Esophagus muscularis mucosa (tissue), 4 donors: ENCODE measurements at regions not wholly inside any gene's neighbourhood (a gene's known extent, or its start where the extent isn't known, plus 50 kb on each side); places are given as distances from the start of the nearest gene placed in this dataset.

Experiments used
- DNase-seq: peaks from one replicate; pipeline ENCODE4 v3.0.0-alpha.2; 2017; ENCODE audit errors: extremely low spot score
- H3K27ac ChIP-seq, 4 donors: fragments of 200-600 bp; sonication (generic); replicated peaks in 1 of 4; 1 replicate in 3 of 4; 2 replicates in 1 of 4; pipeline ENCODE4 v1.5.1; 2016 to 2019; ENCODE audit warnings: mild to moderate bottlenecking in 1 of 4
- H3K27me3 ChIP-seq, 4 donors: fragments of 200-600 bp; sonication (generic); one replicate each; pipeline versions ENCODE4 v1.5.1 to v1.6.0; 2016 to 2019
- H3K36me3 ChIP-seq, 4 donors: fragments of 200-600 bp; sonication (generic); one replicate each; pipeline ENCODE4 v1.5.1; 2016 to 2019
- H3K4me1 ChIP-seq, 4 donors: fragments of 200-600 bp; sonication (generic); one replicate each; pipeline ENCODE4 v1.5.1; 2016 to 2019
- H3K4me3 ChIP-seq, 4 donors: fragments of 200-600 bp; sonication (generic); 1 replicate in 2 of 4; 2 replicates in 2 of 4; pipeline ENCODE4 v1.5.1; 2016 to 2019; ENCODE audit warnings: mild to moderate bottlenecking in 4 of 4, moderate library complexity in 1 of 4
- H3K9me3 ChIP-seq, 4 donors: fragments of 200-600 bp; sonication (generic); 1 replicate in 3 of 4; 2 replicates in 1 of 4; pipeline ENCODE4 v1.5.1; 2016 to 2019
- EP300 ChIP-seq: sonication (generic); formaldehyde crosslinking; IDR thresholded peaks from one replicate; pipeline ENCODE4 v1.6.1; 2017; ENCODE audit warnings: antibody characterized with exemption
- POLR2A ChIP-seq: fragments of 450-650 bp; IDR thresholded peaks from one replicate; pipeline ENCODE4 v1.6.1; 2017; ENCODE audit warnings: antibody characterized with exemption, moderate library complexity, mild to moderate bottlenecking, low read depth
- POLR2AphosphoS5 ChIP-seq, 2 donors: sonication (generic); formaldehyde crosslinking; IDR thresholded peaks; one replicate each; pipeline ENCODE4 v1.6.1; 2017; ENCODE audit warnings: antibody characterized with exemption in 2 of 2
- WGBS: methylation state at CpG from one replicate; pipeline ENCODE4 v1.1.5; 2018; 5-methylcytosine and 5-hydroxymethylcytosine counted together
- intact Hi-C: fragments of 100-400 bp; cut with DNase I; formaldehyde crosslinking; loops from one replicate; pipeline ENCODE4 v1.15.1; 2023
- TF ChIP-seq, protein P1 (sequence below), 3 experiments: fragments of 200-600 bp in 2 of 3; fragments of 450-650 bp in 1 of 3; sonication (generic) in 2 of 3; IDR thresholded peaks; one replicate each; pipeline ENCODE4 v1.5.1; 2017 to 2019; ENCODE audit warnings: antibody characterized with exemption in 3 of 3, mild to moderate bottlenecking in 2 of 3, moderate library complexity in 1 of 3

DNA sequence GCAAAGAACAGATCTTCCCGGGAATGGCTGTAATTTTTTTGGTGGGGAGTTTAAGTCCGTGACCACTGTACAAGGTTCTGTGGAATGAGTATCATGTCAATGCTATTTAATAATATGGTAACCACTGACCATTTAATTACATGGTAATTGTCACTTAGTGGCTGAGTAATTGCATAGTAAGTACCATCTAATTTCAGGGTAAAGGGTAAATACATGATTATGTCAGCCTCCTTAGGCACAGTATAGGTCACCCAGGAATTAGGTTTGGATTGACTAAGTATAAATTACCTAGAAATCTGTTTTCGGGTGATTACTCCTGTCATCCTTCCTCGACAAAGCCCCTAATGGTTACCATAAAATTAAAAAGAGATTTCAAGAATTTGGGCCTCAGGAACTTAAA is 120.1 kb upstream of the AGBL1 start:
- no peaks in the 10 kb centered on the region for H3K36me3 ChIP-seq
- no peak for TF ChIP-seq POLR2AphosphoS5 (IDR thresholded peaks at IDR 0.05)
- TF ChIP-seq, protein P1, sequence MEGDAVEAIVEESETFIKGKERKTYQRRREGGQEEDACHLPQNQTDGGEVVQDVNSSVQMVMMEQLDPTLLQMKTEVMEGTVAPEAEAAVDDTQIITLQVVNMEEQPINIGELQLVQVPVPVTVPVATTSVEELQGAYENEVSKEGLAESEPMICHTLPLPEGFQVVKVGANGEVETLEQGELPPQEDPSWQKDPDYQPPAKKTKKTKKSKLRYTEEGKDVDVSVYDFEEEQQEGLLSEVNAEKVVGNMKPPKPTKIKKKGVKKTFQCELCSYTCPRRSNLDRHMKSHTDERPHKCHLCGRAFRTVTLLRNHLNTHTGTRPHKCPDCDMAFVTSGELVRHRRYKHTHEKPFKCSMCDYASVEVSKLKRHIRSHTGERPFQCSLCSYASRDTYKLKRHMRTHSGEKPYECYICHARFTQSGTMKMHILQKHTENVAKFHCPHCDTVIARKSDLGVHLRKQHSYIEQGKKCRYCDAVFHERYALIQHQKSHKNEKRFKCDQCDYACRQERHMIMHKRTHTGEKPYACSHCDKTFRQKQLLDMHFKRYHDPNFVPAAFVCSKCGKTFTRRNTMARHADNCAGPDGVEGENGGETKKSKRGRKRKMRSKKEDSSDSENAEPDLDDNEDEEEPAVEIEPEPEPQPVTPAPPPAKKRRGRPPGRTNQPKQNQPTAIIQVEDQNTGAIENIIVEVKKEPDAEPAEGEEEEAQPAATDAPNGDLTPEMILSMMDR (IDR thresholded peaks at IDR 0.05) = no peak
- no peak for TF ChIP-seq EP300
- TF ChIP-seq POLR2A = no peak
- no peak overlapping the region for H3K4me3 ChIP-seq
- no peaks in the 10 kb centered on the region for H3K9me3 ChIP-seq
- no peaks in the 10 kb centered on the region for H3K4me1 ChIP-seq
- peaks cover 0 to 12% (median 0%) of the 10 kb centered on the region in 4 donors for H3K27me3 ChIP-seq
- no peak overlapping the region for H3K27ac ChIP-seq
- WGBS = 89% methylated on average over 4 of the region's 4 CpGs
- DNase-seq = no peak
- intact Hi-C loops = no loop called here

DNA sequence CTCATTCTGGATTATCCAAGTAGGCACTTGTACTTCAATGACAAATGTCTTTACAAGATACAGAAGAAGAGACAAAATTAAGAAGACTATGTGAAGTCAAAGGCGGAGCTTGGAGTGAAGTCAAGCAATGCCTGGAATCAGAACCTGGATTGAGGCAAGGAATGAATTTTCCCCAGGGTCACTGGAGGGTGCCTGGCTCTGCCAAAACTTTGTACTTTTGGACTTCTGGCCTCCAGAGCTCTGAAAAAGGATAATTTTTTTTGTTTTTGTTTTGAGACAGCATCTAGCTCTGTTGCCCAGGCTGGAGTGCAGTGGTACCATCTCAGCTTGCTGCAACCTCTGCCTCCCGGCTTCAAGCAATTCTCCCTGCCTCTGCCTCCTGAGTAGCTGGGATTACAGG is 119.3 kb upstream of the AGBL1 start:
- H3K27ac ChIP-seq = no peak overlapping the region
- peaks cover 0 to 12% (median 0%) of the 10 kb centered on the region in 4 donors for H3K27me3 ChIP-seq
- no peak overlapping the region for H3K4me3 ChIP-seq
- intact Hi-C loops = no loop called here
- H3K4me1 ChIP-seq = no peaks in the 10 kb centered on the region
- WGBS = 93% methylated on average over 2 of the region's 2 CpGs
- TF ChIP-seq EP300 (no peak), POLR2A (no peak)
- no peak for DNase-seq
- no peaks in the 10 kb centered on the region for H3K36me3 ChIP-seq
- no peaks in the 10 kb centered on the region for H3K9me3 ChIP-seq

DNA sequence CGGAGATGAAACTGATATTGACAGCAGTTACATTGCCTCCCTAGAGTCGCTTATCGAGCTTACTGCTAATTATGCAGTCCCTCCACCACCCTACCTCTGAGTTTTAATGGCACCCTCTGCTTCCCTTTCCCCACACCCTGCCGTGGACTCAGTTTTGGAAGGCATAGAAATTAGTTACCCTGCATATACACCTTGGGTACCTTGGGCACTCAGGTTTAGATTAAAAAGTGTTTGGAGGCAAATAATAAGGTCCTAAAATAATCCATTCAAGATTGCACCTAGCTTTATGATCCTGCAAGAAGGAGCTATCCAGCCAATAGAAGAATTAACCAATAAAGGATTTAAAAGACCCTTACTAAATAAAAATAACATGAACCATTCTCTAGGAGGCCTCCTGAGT is 117.8 kb upstream of the AGBL1 start:
- 94% methylated on average over 4 of the region's 4 CpGs for WGBS
- intact Hi-C loops = no loop called here
- H3K27ac ChIP-seq = no peak overlapping the region

DNA sequence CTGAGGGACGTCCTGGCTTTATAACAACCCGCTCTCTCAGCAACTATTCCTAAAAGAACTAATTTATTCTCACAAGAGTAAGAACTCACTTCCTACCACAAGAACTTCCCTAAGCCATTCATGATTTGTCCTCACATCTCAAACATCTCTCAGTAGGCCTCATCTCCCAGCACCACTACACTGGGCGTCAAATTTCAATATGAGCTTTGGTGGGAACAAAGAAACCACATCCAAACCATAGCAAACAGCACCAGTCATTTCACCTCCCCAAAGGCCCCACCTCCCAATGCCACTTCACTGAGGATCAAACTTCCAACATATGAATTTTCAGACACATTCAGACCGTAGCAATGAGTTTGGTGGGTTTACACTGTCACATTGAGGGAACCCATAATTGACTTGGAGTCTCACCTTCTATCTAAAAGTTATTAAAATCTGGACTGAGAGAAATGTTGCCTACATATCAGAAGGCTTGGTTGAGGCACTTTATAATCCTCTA is 116.4 kb upstream of the AGBL1 start:
- Histone ChIP-seq H3K36me3 (no peaks in the 10 kb centered on the region), H3K27ac (no peak overlapping the region), H3K4me1 (no peaks in the 10 kb centered on the region), H3K27me3 (peaks cover 0 to 9% (median 0%) of the 10 kb centered on the region in 4 donors), H3K4me3 (no peak overlapping the region), H3K9me3 (no peaks in the 10 kb centered on the region)
- TF ChIP-seq EP300 = no peak
- TF ChIP-seq POLR2A = no peak
- TF ChIP-seq, protein P1 (IDR thresholded peaks at IDR 0.05) = no peak
- TF ChIP-seq POLR2AphosphoS5 (IDR thresholded peaks at IDR 0.05) = no peak
- 90% methylated on average over 4 of the region's 4 CpGs for WGBS
- DNase-seq = no peak
- intact Hi-C loops = no loop called here

More for the DNA sequence above, 117.8 kb upstream of the AGBL1 start:
- no peaks in the 10 kb centered on the region for H3K4me1 ChIP-seq
- TF ChIP-seq POLR2AphosphoS5 (IDR thresholded peaks at IDR 0.05) (no peak), EP300 (no peak), POLR2A (no peak)
- TF ChIP-seq, protein P1 (IDR thresholded peaks at IDR 0.05) = no peak
- no peaks in the 10 kb centered on the region for H3K9me3 ChIP-seq
- H3K4me3 ChIP-seq = no peak overlapping the region
- H3K36me3 ChIP-seq = no peaks in the 10 kb centered on the region
- no peak for DNase-seq
- H3K27me3 ChIP-seq = peaks cover 0 to 12% (median 0%) of the 10 kb centered on the region in 4 donors

DNA sequence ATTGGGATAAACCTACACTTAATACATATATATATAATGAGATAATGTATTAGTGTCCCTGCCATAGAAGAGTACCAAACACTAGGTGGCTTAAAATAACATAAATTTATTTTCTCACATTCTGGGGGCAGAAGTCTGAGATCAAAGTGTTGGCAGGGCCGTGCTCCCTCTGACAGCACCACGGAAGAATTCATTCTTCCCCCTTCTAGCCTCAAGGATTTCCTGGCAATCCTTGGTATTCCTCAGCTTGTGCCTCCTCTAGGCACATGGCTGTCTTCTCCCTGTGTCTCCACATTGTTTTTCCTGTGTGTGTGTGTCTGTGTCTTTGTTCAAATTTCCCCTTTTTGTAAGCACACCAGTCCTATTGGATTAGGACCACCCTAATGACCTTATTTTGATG is 115.2 kb upstream of the AGBL1 start:
- no peaks in the 10 kb centered on the region for H3K36me3 ChIP-seq
- intact Hi-C loops = no loop called here
- WGBS = 30% methylated on average over 2 of the region's 2 CpGs
- TF ChIP-seq POLR2AphosphoS5 (IDR thresholded peaks at IDR 0.05) (no peak), EP300 (no peak), POLR2A (no peak)
- TF ChIP-seq, protein P1 (IDR thresholded peaks at IDR 0.05) = no peak
- no peak for DNase-seq
- H3K4me3 ChIP-seq = no peak overlapping the region
- H3K27ac ChIP-seq = no peak overlapping the region
- no peaks in the 10 kb centered on the region for H3K9me3 ChIP-seq
- H3K4me1 ChIP-seq = no peaks in the 10 kb centered on the region
- H3K27me3 ChIP-seq = peaks cover 0 to 9% (median 0%) of the 10 kb centered on the region in 4 donors
